Neural progenitor cell (in vitro differentiated cells): ENCODE measurements at regions not wholly inside any gene's neighbourhood (a gene's known extent, or its start where the extent isn't known, plus 50 kb on each side); places are given as distances from the start of the nearest gene placed in this dataset.
"Not testable (repeated sequence)": the region's sequence is repeated elsewhere in the genome, so short reads cannot be mapped to it uniquely, and the experiment has no call there.

Experiments
- DNase-seq: peaks from one replicate; pipeline ENCODE4 v3.0.0-alpha.2; 2016; ENCODE audit warnings: low spot score
- H2AFZ ChIP-seq: fragments of 200-600 bp; sonication (generic); replicated peaks from 2 replicates; pipeline ENCODE4 v1.6.1; 2016; ENCODE audit warnings: antibody characterized with exemption
- H3F3A ChIP-seq: fragments of 200-600 bp; sonication (generic); 2 replicates; pipeline ENCODE4 v1.6.1; 2016; ENCODE audit warnings: antibody characterized with exemption, low read depth
- H3K27ac ChIP-seq: fragments of 200-600 bp; sonication (generic); 2 replicates; pipeline ENCODE4 v1.5.1; 2016; ENCODE audit warnings: mild to moderate bottlenecking
- H3K27me3 ChIP-seq: fragments of 200-600 bp; sonication (generic); 2 replicates; pipeline ENCODE4 v1.6.1; 2016; ENCODE audit warnings: mild to moderate bottlenecking, moderate library complexity
- H3K36me3 ChIP-seq: fragments of 200-600 bp; sonication (generic); 2 replicates; pipeline ENCODE4 v1.5.1; 2016
- H3K4me1 ChIP-seq: fragments of 200-600 bp; sonication (generic); 2 replicates; pipeline ENCODE4 v1.6.1; 2016; ENCODE audit warnings: mixed run types
- H3K4me2 ChIP-seq: fragments of 200-600 bp; sonication (generic); 2 replicates; pipeline ENCODE4 v1.6.1; 2016
- H3K4me3 ChIP-seq: fragments of 200-600 bp; sonication (generic); 2 replicates; pipeline ENCODE4 v1.5.1; 2016
- H3K79me2 ChIP-seq: fragments of 200-600 bp; sonication (generic); 2 replicates; pipeline ENCODE4 v1.6.1; 2016; ENCODE audit warnings: low read depth
- H3K9ac ChIP-seq: fragments of 200-600 bp; sonication (generic); 2 replicates; pipeline ENCODE4 v1.6.1; 2016
- H3K9me3 ChIP-seq: fragments of 200-600 bp; sonication (generic); 2 replicates; pipeline ENCODE4 v1.5.1; 2016; ENCODE audit warnings: low read depth
- H4K20me1 ChIP-seq: fragments of 200-600 bp; sonication (generic); 2 replicates; pipeline ENCODE4 v1.6.1; 2016; ENCODE audit warnings: low read depth
- H3K27ac Mint-ChIP-seq: 3 replicates; pipeline ENCODE4 v1.8.0; 2021; ENCODE audit warnings: mixed read lengths
- H3K27me3 Mint-ChIP-seq: 2 replicates; pipeline ENCODE4 v1.8.0; 2022; ENCODE audit warnings: low read depth, mild to moderate bottlenecking, inconsistent platforms, moderate library complexity, mixed read lengths; ENCODE audit not compliant: insufficient read depth
- H3K36me3 Mint-ChIP-seq: 3 replicates; pipeline ENCODE4 v1.8.0; 2021; ENCODE audit warnings: mixed read lengths
- H3K4me1 Mint-ChIP-seq: 3 replicates; pipeline ENCODE4 v1.8.0; 2021; ENCODE audit warnings: mixed read lengths
- H3K4me3 Mint-ChIP-seq: 3 replicates; pipeline ENCODE4 v1.8.0; 2021; ENCODE audit warnings: mild to moderate bottlenecking, moderate library complexity, mixed read lengths
- H3K9me3 Mint-ChIP-seq: 3 replicates; pipeline ENCODE4 v1.8.0; 2020; ENCODE audit warnings: mixed read lengths
- EZH2 ChIP-seq: fragments of 200-600 bp; sonication (generic); IDR thresholded peaks from 2 replicates; pipeline ENCODE4 v1.6.1; 2017; ENCODE audit warnings: antibody characterized with exemption, mild to moderate bottlenecking, moderate library complexity
- EZH2phosphoT487 ChIP-seq: fragments of 200-600 bp; sonication (generic); IDR thresholded peaks from 2 replicates; pipeline ENCODE4 v1.6.1; 2017; ENCODE audit warnings: antibody characterized with exemption
- TF ChIP-seq, protein P1 (sequence below): fragments of 200-600 bp; sonication (generic); IDR thresholded peaks from 2 replicates; pipeline ENCODE4 v1.5.1; 2017; ENCODE audit warnings: antibody characterized with exemption, mild to moderate bottlenecking

DNA sequence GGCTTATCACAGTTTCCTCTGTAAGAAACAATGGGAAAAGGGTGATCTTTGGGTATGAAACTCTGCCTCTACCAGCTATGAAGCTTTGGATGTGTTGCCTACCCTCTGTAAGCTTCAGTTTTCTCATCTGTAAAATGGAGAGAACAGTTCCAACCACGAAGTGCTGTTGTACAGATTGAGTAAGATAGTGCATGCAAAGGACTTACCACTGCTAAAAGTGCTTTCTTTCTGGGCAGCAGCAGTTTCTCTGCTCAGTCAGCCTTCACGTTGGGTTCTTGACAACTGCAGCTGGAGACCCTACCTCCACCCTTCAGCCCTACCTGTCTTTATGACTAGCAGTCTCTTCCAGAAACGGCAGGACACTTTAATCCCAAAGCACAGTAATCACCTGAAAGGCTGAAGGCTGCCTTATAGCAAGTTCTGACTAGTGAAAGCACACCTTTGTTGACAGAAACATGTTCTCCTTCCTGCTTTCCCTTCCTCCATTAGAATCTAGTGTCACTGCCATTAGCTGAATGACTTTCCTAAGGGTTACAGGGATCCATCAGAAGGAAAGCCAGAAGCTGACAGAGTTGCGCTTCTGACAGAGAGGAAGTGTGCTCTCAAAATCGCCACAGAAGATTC is 91.4 kb downstream of the RPL27A start:
- Histone ChIP-seq H3K4me1 (peaks cover 8% of the 10 kb centered on the region), H3K9me3 (no peaks in the 10 kb centered on the region), H2AFZ (no peak overlapping the region), H3K27me3 (no peaks in the 10 kb centered on the region), H3K79me2 (no peaks in the 10 kb centered on the region), H3K4me2 (no peak overlapping the region), H3F3A (no peaks in the 10 kb centered on the region), H4K20me1 (peaks cover 13% of the 10 kb centered on the region), H3K27ac (no peak overlapping the region), H3K36me3 (no peaks in the 10 kb centered on the region), H3K4me3 (no peak overlapping the region), H3K9ac (no peak overlapping the region)
- Mint-ChIP-seq H3K36me3 (peaks cover 12% of the 10 kb centered on the region), H3K4me3 (no peak overlapping the region), H3K9me3 (no peaks in the 10 kb centered on the region), H3K4me1 (peaks cover 14% of the 10 kb centered on the region), H3K27me3 (peaks cover 3% of the 10 kb centered on the region), H3K27ac (no peak overlapping the region)
- DNase-seq = no peak
- TF ChIP-seq, protein P1, sequence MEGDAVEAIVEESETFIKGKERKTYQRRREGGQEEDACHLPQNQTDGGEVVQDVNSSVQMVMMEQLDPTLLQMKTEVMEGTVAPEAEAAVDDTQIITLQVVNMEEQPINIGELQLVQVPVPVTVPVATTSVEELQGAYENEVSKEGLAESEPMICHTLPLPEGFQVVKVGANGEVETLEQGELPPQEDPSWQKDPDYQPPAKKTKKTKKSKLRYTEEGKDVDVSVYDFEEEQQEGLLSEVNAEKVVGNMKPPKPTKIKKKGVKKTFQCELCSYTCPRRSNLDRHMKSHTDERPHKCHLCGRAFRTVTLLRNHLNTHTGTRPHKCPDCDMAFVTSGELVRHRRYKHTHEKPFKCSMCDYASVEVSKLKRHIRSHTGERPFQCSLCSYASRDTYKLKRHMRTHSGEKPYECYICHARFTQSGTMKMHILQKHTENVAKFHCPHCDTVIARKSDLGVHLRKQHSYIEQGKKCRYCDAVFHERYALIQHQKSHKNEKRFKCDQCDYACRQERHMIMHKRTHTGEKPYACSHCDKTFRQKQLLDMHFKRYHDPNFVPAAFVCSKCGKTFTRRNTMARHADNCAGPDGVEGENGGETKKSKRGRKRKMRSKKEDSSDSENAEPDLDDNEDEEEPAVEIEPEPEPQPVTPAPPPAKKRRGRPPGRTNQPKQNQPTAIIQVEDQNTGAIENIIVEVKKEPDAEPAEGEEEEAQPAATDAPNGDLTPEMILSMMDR = no peak

GRCh38 chr11:8774916-8775315 is 92.3 kb downstream of the RPL27A start:
- Mint-ChIP-seq H3K4me1 (peaks cover 14% of the 10 kb centered on the region), H3K36me3 (peaks cover 16% of the 10 kb centered on the region)
- not testable (repeated sequence) for H3K27me3 Mint-ChIP-seq, H3K4me3 ChIP-seq, H2AFZ ChIP-seq, H3K4me3 Mint-ChIP-seq, H3K9ac ChIP-seq, H3K27ac Mint-ChIP-seq, H3K4me1 ChIP-seq, H3K79me2 ChIP-seq, H3K9me3 ChIP-seq, H3K36me3 ChIP-seq, H3K9me3 Mint-ChIP-seq, H3F3A ChIP-seq, H3K27me3 ChIP-seq, H3K27ac ChIP-seq, DNase-seq, H3K4me2 ChIP-seq
- peaks cover 13% of the 10 kb centered on the region for H4K20me1 ChIP-seq

- H3K79me2 ChIP-seq = no peaks in the 10 kb centered on the region
- no peak overlapping the region for H3K4me3 Mint-ChIP-seq
- peaks cover 3% of the 10 kb centered on the region for H3K27me3 Mint-ChIP-seq
- peaks cover 20% of the 10 kb centered on the region for H3K36me3 Mint-ChIP-seq
- H3K27me3 ChIP-seq = no peaks in the 10 kb centered on the region
- no peak overlapping the region for H3K27ac ChIP-seq
- H3K4me2 ChIP-seq = no peak overlapping the region
- peaks cover 16% of the 10 kb centered on the region for H3K4me1 Mint-ChIP-seq
- no peaks in the 10 kb centered on the region for H3K36me3 ChIP-seq
- no peak for DNase-seq
- no peak overlapping the region for H3K4me3 ChIP-seq
- peaks cover 13% of the 10 kb centered on the region for H4K20me1 ChIP-seq
- no peak overlapping the region for H3K27ac Mint-ChIP-seq
- H3K4me1 ChIP-seq = peaks cover 8% of the 10 kb centered on the region
- no peaks in the 10 kb centered on the region for H3F3A ChIP-seq
- H3K9me3 Mint-ChIP-seq = no peaks in the 10 kb centered on the region
- no peak overlapping the region for H3K9ac ChIP-seq
- H2AFZ ChIP-seq = no peak overlapping the region
- TF ChIP-seq, protein P1 = no peak
- TF ChIP-seq EZH2phosphoT487 = no peak
- no peak for TF ChIP-seq EZH2
- no peaks in the 10 kb centered on the region for H3K9me3 ChIP-seq
Observed at GRCh38 chr11:8775332-8775731, 92.7 kb downstream of the RPL27A start.

DNA sequence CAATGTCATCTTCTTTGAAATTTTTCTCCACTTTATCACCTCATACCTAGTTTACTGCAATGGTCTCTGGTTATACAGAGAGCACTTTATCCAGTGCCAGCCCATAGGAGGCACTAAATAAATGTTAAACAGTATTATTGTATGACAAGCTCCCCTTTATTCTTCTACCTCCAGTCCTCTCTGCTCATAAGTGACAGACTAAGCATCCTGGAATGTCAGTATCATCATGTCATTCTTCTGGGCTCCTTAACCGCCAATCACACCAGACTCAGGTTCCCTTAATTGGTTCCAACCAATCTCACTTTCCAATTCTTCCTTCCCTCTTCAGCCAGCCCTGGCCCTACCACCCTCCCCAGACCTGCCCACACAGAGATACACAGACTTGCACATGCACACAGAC is 93.1 kb downstream of the RPL27A start:
- no peaks in the 10 kb centered on the region for H3K9me3 Mint-ChIP-seq
- Histone ChIP-seq H3K27ac (no peak overlapping the region), H3K4me2 (no peak overlapping the region), H2AFZ (no peak overlapping the region), H3K36me3 (no peaks in the 10 kb centered on the region), H3K4me1 (peaks cover 8% of the 10 kb centered on the region), H3F3A (no peaks in the 10 kb centered on the region), H3K9ac (no peak overlapping the region), H3K79me2 (no peaks in the 10 kb centered on the region), H3K27me3 (no peaks in the 10 kb centered on the region), H3K9me3 (no peaks in the 10 kb centered on the region), H3K4me3 (no peak overlapping the region), H4K20me1 (peaks cover 13% of the 10 kb centered on the region)
- H3K4me3 Mint-ChIP-seq = no peak overlapping the region
- H3K27me3 Mint-ChIP-seq = peaks cover 3% of the 10 kb centered on the region
- peak overlapping the region; percentile 52 for H3K27ac Mint-ChIP-seq
- peaks cover 16% of the 10 kb centered on the region for H3K4me1 Mint-ChIP-seq
- H3K36me3 Mint-ChIP-seq = peaks cover 22% of the 10 kb centered on the region
- no peak for TF ChIP-seq EZH2
- no peak for TF ChIP-seq EZH2phosphoT487
- TF ChIP-seq, protein P1 = no peak
- DNase-seq = no peak
